ENCODE measurements at regions not wholly inside any gene's neighbourhood (a gene's known extent, or its start where the extent isn't known, plus 50 kb on each side); places are given as distances from the start of the nearest gene placed in this dataset.
A peak's percentile ranks its signal among the peaks of the same experiment; 100 is the strongest.

DNA sequence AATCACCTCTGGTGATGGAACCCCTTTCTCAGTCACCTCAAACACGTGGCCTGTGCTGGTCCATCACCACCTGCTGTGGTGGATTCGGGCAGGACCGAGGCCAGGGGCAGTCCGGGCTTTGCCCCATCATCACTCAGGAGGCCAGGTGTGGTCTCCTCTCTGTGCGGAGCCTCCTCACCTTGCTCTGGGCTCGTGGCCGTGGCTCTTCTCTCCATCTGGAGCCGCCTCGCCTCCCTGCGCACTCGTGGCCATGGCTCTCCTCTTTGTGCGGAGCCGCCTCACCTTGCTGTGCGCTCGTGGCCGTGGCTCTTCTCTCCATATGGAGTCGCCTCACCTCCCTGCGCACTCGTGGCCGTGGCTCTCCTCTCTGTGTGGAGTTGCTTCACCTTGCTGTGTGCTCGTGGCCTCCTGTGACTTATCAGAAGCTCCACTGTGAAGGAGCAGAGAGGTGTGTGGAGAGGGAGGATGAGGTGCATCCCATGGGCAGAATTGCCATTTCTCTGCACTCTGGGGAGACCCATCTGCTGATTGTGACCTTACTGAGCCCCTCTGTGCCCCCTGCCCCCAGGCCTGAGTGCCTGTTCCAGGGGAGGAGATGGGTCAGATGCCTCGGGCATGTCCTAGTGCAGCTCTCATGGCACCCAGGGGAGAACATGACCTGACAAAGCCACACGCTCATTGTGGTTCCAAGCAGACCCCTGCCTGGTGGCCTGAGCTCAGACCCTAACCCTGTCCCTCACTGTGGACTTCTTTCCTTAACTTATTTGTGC is 276.6 kb upstream of the IRX2 start:
- Histone ChIP-seq H2AFZ (no peak overlapping the region), H3K4me3 (no peak overlapping the region), H3K79me2 (ENCODE audit: low read depth) (no peaks in the 10 kb centered on the region), H3F3A (ENCODE audit: insufficient read depth, low read depth) (no peaks in the 10 kb centered on the region), H3K27me3 (ENCODE audit: insufficient read depth, low read depth) (peaks cover 97% of the 10 kb centered on the region), H4K20me1 (ENCODE audit: insufficient read depth) (no peaks in the 10 kb centered on the region), H3K4me1 (replicated peaks; ENCODE audit: insufficient read depth) (no peaks in the 10 kb centered on the region), H3K36me3 (ENCODE audit: low read depth) (no peaks in the 10 kb centered on the region), H3K9me3 (ENCODE audit: insufficient read depth, low read depth) (no peaks in the 10 kb centered on the region), H3K4me2 (no peak overlapping the region), H3K27ac (no peak overlapping the region), H3K9me2 (ENCODE audit: insufficient read depth) (no peaks in the 10 kb centered on the region)
- BruUV-seq (replicated peaks): no TSS peak
- no peak for TF ChIP-seq CTCF (conservative IDR thresholded peaks at IDR 0.05)
- intact Hi-C loops (cut with micrococcal nuclease; ENCODE audit: unreplicated experiment): no loop called here
- ChIA-PET CTCF (no interaction called here), POLR2A (ENCODE audit: unreplicated experiment) (no interaction called here)
- no peak for DNase-seq

- intact Hi-C loops (cut with micrococcal nuclease; ENCODE audit: unreplicated experiment): no loop called here
- POLR2A ChIA-PET (ENCODE audit: unreplicated experiment): no interaction called here
- BruUV-seq (replicated peaks): no TSS peak
- CTCF ChIA-PET: no interaction called here
- Histone ChIP-seq H3K9me2 (ENCODE audit: insufficient read depth) (no peaks in the 10 kb centered on the region), H3K4me3 (no peak overlapping the region), H3K27ac (no peak overlapping the region), H3K27me3 (ENCODE audit: insufficient read depth, low read depth) (peaks cover 97% of the 10 kb centered on the region), H3K79me2 (ENCODE audit: low read depth) (no peaks in the 10 kb centered on the region), H3K9me3 (ENCODE audit: insufficient read depth, low read depth) (no peaks in the 10 kb centered on the region), H3K4me2 (no peak overlapping the region), H2AFZ (no peak overlapping the region), H3K4me1 (replicated peaks; ENCODE audit: insufficient read depth) (no peaks in the 10 kb centered on the region), H4K20me1 (ENCODE audit: insufficient read depth) (no peaks in the 10 kb centered on the region), H3K36me3 (ENCODE audit: low read depth) (no peaks in the 10 kb centered on the region), H3F3A (ENCODE audit: insufficient read depth, low read depth) (no peaks in the 10 kb centered on the region)
- no peak for TF ChIP-seq CTCF (conservative IDR thresholded peaks at IDR 0.05)
- TF ChIP-seq EZH2 (IDR thresholded peaks at IDR 0.05; ENCODE audit: low read depth): peak; percentile 65; the same call in 1 of the 2 replicates
- DNase-seq: no peak
Observed at GRCh38 chr5:3027185-3027865, 275.8 kb upstream of the IRX2 start.

DNA sequence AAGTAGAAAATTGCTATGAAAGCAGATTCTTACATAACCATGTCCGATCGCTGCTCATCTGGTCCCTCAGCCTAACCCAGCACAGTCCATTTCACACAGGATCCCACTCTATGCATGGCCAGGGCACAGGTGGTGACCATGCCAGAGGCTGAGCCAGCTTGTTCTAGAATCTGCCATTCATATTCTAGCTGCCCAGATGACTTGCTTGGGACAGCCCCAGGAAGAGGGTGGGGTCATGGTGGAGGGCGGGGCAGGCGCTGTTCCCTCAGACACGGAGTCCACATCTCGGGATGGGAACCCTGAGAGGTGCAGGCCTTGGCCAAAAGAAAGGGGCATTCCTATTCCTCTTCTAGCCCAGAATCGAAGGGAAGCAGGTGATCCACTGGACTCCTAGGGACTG is 275.2 kb upstream of the IRX2 start:
- Histone ChIP-seq H2AFZ (no peak overlapping the region), H3K27me3 (ENCODE audit: insufficient read depth, low read depth) (peaks cover 97% of the 10 kb centered on the region), H3K79me2 (ENCODE audit: low read depth) (no peaks in the 10 kb centered on the region), H3K27ac (no peak overlapping the region), H3K36me3 (ENCODE audit: low read depth) (no peaks in the 10 kb centered on the region), H3K4me3 (no peak overlapping the region), H3K4me1 (replicated peaks; ENCODE audit: insufficient read depth) (no peaks in the 10 kb centered on the region), H3K4me2 (no peak overlapping the region), H3F3A (ENCODE audit: insufficient read depth, low read depth) (no peaks in the 10 kb centered on the region), H3K9me3 (ENCODE audit: insufficient read depth, low read depth) (no peaks in the 10 kb centered on the region), H4K20me1 (ENCODE audit: insufficient read depth) (no peaks in the 10 kb centered on the region), H3K9me2 (ENCODE audit: insufficient read depth) (no peaks in the 10 kb centered on the region)
- POLR2A ChIA-PET (ENCODE audit: unreplicated experiment): no interaction called here
- intact Hi-C loops (cut with micrococcal nuclease; ENCODE audit: unreplicated experiment): no loop called here
- no TSS peak for BruUV-seq (replicated peaks)
- CTCF ChIA-PET: no interaction called here
- TF ChIP-seq CTCF (conservative IDR thresholded peaks at IDR 0.05) (no peak), EZH2 (IDR thresholded peaks at IDR 0.05; ENCODE audit: low read depth) (no peak)
- DNase-seq: no peak
